ENCODE measurements at regions not wholly inside any gene's neighbourhood (a gene's known extent, or its start where the extent isn't known, plus 50 kb on each side); places are given as distances from the start of the nearest gene placed in this dataset.
"Not testable (repeated sequence)": the region's sequence is repeated elsewhere in the genome, so short reads cannot be mapped to it uniquely, and the experiment has no call there.

DNA sequence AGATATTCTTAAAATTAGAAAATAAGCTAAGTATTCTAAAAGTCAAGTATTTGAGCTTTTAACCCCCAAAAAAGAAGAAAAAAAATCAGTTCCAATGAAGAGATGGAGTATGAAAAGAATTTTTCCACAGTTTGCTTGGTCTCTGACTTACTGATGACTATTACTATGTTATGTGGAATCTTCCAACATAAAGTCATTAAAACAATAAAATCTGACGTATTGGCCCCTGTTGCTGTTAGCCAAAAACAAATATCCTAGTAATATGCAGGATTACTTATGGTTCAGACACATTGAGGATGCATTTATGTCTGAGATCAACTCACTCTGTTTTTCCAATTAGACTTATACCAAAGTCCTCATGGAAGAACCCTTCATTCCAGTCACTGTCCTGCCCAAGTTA lies 517.2 kb upstream of the ADGRL3 start:
- DNase-seq, result no peak
- H3K9me3 Mint-ChIP-seq, result peaks cover 9% of the 10 kb centered on the region
- H3K27me3 Mint-ChIP-seq (ENCODE audit: low read depth), result no peaks in the 10 kb centered on the region
- no peak for ATAC-seq
- no peak overlapping the region for H3K4me3 Mint-ChIP-seq
- H3K4me1 Mint-ChIP-seq (ENCODE audit: low read depth), result no peaks in the 10 kb centered on the region
- H3K36me3 Mint-ChIP-seq (ENCODE audit: insufficient read depth), result no peaks in the 10 kb centered on the region

DNA sequence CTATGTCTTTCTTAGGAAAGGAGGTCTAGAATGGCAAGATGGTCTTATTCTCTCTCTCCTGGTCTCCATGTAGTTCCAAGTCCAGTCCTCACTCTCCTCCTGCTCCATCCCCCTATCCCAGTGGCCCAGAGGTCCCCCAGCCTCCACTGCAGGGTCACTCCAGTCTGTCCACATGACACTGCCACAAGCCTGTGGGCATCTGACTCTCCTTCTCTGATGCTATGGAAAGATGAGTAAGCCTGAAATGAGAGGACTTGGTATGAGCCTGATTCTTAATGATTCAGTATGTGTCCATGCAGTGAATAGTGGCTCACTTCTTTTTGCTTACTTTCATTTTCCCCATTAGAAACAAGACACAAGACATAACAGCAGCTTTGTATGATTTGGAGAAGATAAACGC lies 516.8 kb upstream of the ADGRL3 start:
- DNase-seq (no peak), ATAC-seq (no peak)
- peaks cover 9% of the 10 kb centered on the region for H3K9me3 Mint-ChIP-seq
- H3K4me1 Mint-ChIP-seq (ENCODE audit: low read depth), result no peaks in the 10 kb centered on the region
- no peak overlapping the region for H3K4me3 Mint-ChIP-seq
- H3K27me3 Mint-ChIP-seq (ENCODE audit: low read depth), result no peaks in the 10 kb centered on the region
- H3K36me3 Mint-ChIP-seq (ENCODE audit: insufficient read depth), result no peaks in the 10 kb centered on the region

DNA sequence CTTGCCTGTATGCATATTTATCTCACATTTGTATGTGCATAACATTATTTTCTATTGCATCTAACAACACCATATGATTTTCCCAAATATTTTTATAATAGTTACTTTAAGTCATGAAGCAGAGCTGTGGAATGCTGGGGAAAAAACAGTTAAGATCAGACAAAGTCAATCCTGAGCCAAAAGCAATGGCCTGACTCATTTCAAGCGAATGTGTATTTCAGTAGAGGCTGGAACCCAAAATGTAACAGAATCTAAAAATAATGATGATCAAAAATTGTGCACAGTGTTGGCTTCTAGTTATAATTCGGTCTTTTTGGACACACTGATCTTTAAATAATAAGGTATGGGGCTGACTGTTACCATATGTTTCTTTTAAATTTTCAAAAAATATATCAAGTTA lies 516.2 kb upstream of the ADGRL3 start:
- Mint-ChIP-seq H3K4me1 (ENCODE audit: low read depth) (no peaks in the 10 kb centered on the region), H3K36me3 (ENCODE audit: insufficient read depth) (no peaks in the 10 kb centered on the region), H3K9me3 (peaks cover 9% of the 10 kb centered on the region), H3K4me3 (no peak overlapping the region), H3K27me3 (ENCODE audit: low read depth) (no peaks in the 10 kb centered on the region)
- ATAC-seq, result no peak
- no peak for DNase-seq

DNA sequence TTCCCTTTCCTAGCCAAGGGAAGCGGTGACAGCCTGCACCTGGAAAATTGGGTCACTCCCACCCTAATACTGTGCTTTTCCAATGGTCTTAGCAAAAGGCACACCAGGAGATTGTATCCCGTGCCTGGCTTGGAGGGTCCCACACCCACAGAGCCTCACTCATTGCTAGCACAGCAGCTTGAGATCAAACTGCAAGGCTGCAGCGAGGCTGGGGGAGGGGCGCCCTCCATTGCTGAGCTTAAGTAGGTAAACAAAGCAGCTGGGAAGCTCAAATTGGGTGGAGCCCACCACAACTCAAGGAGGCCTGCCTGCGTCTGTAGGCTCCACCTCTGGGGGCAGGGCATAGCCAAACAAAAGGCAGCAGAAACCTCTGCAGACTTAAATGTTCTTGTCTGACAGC lies 504.1 kb upstream of the ADGRL3 start:
- H3K27me3 Mint-ChIP-seq (ENCODE audit: low read depth); H3K36me3 Mint-ChIP-seq (ENCODE audit: insufficient read depth); H3K4me1 Mint-ChIP-seq (ENCODE audit: low read depth); DNase-seq; H3K4me3 Mint-ChIP-seq; ATAC-seq: not testable (repeated sequence)
- H3K9me3 Mint-ChIP-seq, result peaks cover 18% of the 10 kb centered on the region

DNA sequence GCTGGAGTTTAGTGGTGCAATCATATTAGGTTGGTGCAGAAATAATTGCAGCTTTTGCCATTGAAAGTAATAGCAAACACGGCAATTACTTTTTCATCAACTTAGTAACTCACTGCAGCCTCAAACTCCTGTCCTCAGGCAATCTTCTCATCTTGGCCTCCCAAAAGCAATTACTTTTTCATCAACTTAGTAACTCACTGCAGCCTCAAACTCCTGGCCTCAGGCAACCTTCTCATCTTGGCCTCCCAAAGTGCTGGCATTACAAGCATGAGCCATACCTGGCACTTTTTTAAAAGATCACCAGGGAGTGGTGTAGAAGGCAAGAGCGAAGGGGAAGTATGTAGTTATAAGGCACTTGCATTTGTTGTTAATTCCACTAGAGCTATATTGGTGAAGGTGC lies 491.1 kb upstream of the ADGRL3 start:
- DNase-seq (no peak), ATAC-seq (no peak)
- Mint-ChIP-seq H3K36me3 (ENCODE audit: insufficient read depth) (no peaks in the 10 kb centered on the region), H3K27me3 (ENCODE audit: low read depth) (no peaks in the 10 kb centered on the region), H3K4me1 (ENCODE audit: low read depth) (no peaks in the 10 kb centered on the region), H3K9me3 (peaks cover 26% of the 10 kb centered on the region), H3K4me3 (no peak overlapping the region)

DNA sequence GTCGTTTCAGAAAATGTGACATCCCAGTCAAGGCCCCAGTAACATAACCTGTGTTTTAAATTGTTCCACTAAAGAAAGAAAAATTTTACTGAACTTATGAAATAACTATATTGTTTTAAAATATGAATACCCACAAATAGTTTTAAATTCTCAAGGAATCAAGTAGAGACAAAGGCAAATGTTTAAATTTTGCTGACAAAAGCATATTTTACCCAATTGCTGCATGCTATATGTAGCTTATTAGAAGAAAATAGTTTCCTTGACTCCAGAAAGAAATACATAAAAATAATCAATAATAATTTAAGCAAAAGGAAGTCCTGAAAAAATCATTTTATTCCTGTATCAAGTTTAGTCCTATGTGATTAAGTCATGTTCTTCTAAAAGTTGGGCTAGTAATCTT lies 481.3 kb upstream of the ADGRL3 start:
- ATAC-seq, result no peak
- no peak for DNase-seq
- no peaks in the 10 kb centered on the region for H3K27me3 Mint-ChIP-seq (ENCODE audit: low read depth)
- H3K9me3 Mint-ChIP-seq, result peaks cover 17% of the 10 kb centered on the region
- no peaks in the 10 kb centered on the region for H3K36me3 Mint-ChIP-seq (ENCODE audit: insufficient read depth)
- no peak overlapping the region for H3K4me3 Mint-ChIP-seq
- no peaks in the 10 kb centered on the region for H3K4me1 Mint-ChIP-seq (ENCODE audit: low read depth)

DNA sequence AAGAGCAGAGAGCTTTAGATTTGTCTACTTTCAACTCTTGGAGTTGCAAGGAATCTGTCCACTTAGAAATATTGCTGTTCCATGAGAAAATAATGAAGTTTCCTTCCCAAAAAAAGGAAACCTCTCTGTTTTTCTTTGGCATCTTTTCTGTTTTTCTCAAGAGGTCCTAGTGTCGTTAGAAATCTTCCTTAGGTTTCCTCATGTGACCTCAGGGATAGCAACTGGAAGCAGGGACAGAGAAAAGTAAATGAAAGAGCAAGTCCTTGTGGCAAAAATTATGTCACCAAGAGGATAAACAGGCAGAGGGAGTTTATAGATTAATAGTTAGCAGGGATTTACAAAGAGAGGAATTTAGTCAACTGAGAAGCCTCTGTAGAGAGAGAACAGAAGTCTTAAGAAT lies 478.4 kb upstream of the ADGRL3 start:
- Mint-ChIP-seq H3K36me3 (ENCODE audit: insufficient read depth) (no peaks in the 10 kb centered on the region), H3K27me3 (ENCODE audit: low read depth) (no peaks in the 10 kb centered on the region), H3K9me3 (peaks cover 11% of the 10 kb centered on the region), H3K4me3 (no peak overlapping the region), H3K4me1 (ENCODE audit: low read depth) (no peaks in the 10 kb centered on the region)
- ATAC-seq, result no peak
- DNase-seq, result no peak

DNA sequence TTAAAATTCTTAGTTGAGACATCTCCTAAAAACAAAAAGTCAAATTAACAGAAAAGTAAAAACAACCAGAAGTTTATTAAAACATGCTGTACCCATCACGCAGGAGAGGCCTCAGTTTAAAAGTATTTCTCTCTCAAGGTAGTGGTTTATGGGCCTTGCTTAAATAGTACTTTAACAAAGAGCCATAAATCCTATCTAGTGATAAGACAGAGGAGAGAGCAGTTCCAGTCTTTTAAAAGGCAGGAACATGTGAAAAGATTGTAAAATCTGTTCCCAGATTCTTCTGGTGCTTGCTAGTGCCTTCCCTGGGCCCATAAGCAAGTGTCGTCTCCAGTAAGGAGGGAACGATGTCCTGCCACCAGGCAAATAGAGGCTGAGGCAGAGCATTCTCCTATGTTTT lies 476.3 kb upstream of the ADGRL3 start:
- peaks cover 8% of the 10 kb centered on the region for H3K9me3 Mint-ChIP-seq
- no peak for DNase-seq
- H3K36me3 Mint-ChIP-seq (ENCODE audit: insufficient read depth), result no peaks in the 10 kb centered on the region
- no peaks in the 10 kb centered on the region for H3K27me3 Mint-ChIP-seq (ENCODE audit: low read depth)
- H3K4me3 Mint-ChIP-seq, result no peak overlapping the region
- no peaks in the 10 kb centered on the region for H3K4me1 Mint-ChIP-seq (ENCODE audit: low read depth)
- no peak for ATAC-seq

DNA sequence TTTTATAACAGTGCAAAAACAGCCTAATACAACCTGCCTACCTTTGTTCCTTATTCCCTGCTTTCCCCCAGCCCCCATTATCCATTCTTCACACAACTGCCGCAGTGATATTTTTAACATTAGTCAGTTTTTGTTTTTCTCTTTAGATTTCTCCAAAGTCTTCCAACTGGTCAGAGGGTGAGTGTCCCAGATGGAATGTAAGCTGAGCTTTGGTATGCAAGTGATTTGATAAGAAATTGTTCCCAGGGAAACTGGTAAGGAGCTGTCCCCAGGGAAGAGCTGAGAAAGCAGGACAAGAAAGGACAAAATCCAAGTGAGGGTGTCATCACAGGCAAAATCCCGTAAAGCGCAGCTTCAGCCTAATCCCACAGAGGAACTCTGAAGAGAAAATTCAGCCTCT lies 475.5 kb upstream of the ADGRL3 start:
- Mint-ChIP-seq H3K4me1 (ENCODE audit: low read depth) (no peaks in the 10 kb centered on the region), H3K9me3 (peaks cover 10% of the 10 kb centered on the region), H3K27me3 (ENCODE audit: low read depth) (no peaks in the 10 kb centered on the region), H3K4me3 (no peak overlapping the region), H3K36me3 (ENCODE audit: insufficient read depth) (no peaks in the 10 kb centered on the region)
- DNase-seq (no peak), ATAC-seq (no peak)

DNA sequence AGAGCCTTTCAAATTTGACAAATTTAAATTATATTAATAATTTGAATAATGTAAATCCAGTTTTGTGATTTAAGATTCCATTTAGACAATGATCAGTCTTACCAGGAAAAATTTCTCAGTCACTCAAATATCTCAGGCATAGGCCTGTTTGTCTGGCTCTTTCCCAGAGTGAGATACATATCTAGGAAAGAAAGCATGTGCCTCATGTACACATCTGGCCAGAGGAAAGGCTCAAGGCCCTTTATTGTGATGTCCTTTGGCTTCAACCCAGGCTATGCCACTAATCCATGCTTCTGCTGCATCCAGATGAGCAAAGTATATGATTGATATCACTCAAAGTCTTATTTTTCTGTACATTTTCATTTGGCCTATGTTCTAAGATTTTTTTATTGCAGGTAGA lies 473.3 kb upstream of the ADGRL3 start:
- Mint-ChIP-seq H3K4me1 (ENCODE audit: low read depth) (no peaks in the 10 kb centered on the region), H3K4me3 (no peak overlapping the region), H3K27me3 (ENCODE audit: low read depth) (no peaks in the 10 kb centered on the region), H3K9me3 (peaks cover 10% of the 10 kb centered on the region), H3K36me3 (ENCODE audit: insufficient read depth) (no peaks in the 10 kb centered on the region)
- no peak for DNase-seq
- ATAC-seq, result no peak

DNA sequence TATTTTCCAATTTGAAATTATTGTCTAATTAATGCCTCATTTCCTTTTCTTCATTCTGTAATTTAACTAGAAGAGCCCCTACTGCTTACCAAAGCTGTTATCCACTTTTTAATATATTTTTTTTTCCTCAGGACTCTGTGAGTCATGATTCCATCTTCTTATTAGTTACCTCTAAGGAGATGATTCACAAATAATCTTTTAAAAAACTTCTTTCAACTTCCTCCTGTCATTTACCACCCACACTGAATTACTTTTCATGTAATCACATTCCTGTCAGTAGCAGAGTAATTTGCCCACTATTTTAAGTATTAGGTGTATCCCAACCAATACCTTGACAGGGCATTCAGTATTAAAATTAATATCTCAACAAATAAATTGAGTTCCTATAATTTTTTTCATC lies 470.9 kb upstream of the ADGRL3 start:
- no peaks in the 10 kb centered on the region for H3K4me1 Mint-ChIP-seq (ENCODE audit: low read depth)
- no peaks in the 10 kb centered on the region for H3K27me3 Mint-ChIP-seq (ENCODE audit: low read depth)
- no peak overlapping the region for H3K4me3 Mint-ChIP-seq
- ATAC-seq, result no peak
- H3K9me3 Mint-ChIP-seq, result peaks cover 16% of the 10 kb centered on the region
- DNase-seq, result no peak
- H3K36me3 Mint-ChIP-seq (ENCODE audit: insufficient read depth), result no peaks in the 10 kb centered on the region

DNA sequence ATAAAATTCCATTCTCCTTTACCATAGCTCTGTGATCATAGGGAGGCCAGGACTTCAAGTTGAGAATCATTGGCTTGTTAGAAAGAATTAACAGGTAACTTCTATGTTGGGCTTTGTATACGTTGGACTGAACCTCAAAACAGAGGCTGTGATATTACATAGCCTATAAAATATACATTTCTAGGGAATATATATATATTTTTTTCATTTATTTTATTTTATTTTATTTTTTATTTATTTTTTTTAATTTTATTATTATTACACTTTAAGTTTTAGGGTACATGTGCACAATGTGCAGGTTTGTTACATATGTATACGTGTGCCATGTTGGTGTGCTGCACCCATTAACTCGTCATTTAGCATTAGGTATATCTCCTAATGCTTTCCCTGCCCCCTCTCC lies 470.4 kb upstream of the ADGRL3 start:
- not testable (repeated sequence) for H3K4me1 Mint-ChIP-seq (ENCODE audit: low read depth)
- peaks cover 16% of the 10 kb centered on the region for H3K9me3 Mint-ChIP-seq

DNA sequence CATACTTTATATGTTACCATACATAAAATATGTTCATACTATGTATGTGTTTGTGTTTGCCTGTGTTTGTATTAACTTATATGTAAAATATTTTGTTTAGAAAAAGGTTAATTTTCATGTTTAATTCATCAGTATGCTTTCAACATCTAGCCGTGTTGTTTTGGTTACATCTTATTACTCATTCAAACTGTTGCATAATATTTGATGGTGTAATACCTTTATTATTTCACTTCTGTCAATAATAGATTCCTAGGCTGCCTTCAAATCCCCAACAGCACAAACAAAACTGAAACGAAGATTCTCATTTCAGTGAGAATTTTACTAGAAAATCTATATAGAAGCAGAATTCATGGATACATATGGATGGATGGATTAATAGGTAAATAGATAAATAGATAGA lies 462.3 kb upstream of the ADGRL3 start:
- Mint-ChIP-seq H3K9me3 (peaks cover 38% of the 10 kb centered on the region), H3K36me3 (ENCODE audit: insufficient read depth) (no peaks in the 10 kb centered on the region), H3K4me3 (no peak overlapping the region), H3K27me3 (ENCODE audit: low read depth) (no peaks in the 10 kb centered on the region), H3K4me1 (ENCODE audit: low read depth) (no peaks in the 10 kb centered on the region)
- ATAC-seq (no peak), DNase-seq (no peak)

More for the DNA sequence above, 470.4 kb upstream of the ADGRL3 start:
- not testable (repeated sequence) for DNase-seq; H3K4me3 Mint-ChIP-seq; ATAC-seq; H3K27me3 Mint-ChIP-seq (ENCODE audit: low read depth); H3K36me3 Mint-ChIP-seq (ENCODE audit: insufficient read depth)

DNA sequence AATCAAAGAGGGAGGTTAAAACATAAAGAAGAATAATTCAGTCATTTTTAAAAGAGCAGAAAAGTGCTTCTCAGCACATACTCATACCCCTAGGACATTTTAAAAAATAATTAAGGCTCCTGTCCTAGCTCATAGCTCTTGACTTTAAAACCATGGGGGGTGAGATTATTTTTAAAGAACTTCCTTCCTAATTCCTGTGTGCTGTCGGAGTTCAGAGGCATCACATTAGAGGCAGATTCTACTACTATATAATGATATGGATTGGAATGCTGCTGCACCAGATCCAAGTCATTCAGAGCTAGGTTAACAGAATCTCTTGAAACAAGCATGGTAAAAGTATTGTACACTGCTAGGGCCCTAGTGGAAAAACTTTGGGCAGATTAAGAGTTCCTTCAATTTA lies 456.5 kb upstream of the ADGRL3 start:
- Mint-ChIP-seq H3K9me3 (peaks cover 10% of the 10 kb centered on the region), H3K27me3 (ENCODE audit: low read depth) (no peaks in the 10 kb centered on the region), H3K4me3 (no peak overlapping the region), H3K36me3 (ENCODE audit: insufficient read depth) (no peaks in the 10 kb centered on the region), H3K4me1 (ENCODE audit: low read depth) (no peaks in the 10 kb centered on the region)
- no peak for ATAC-seq
- no peak for DNase-seq

DNA sequence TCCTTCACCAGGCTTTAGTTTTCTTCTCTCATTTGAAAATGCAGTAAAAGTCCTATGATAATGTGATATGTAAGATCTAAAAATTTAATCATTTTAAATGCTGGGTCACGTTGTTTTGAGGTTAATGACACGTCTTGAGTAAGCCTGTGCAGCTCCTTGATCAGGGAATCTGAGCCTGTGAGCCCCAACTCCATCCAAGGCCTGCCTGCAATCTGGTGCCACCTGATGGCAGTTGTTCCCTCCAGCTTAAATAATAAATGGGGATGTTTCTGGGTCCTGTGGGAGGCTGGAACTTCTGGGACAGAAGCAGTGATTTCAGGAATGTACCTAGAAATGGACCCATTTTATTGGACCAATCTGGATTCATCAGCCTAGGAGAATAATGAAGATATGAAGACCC lies 455.4 kb upstream of the ADGRL3 start:
- Mint-ChIP-seq H3K9me3 (peaks cover 4% of the 10 kb centered on the region), H3K4me3 (no peak overlapping the region), H3K27me3 (ENCODE audit: low read depth) (no peaks in the 10 kb centered on the region), H3K36me3 (ENCODE audit: insufficient read depth) (no peaks in the 10 kb centered on the region), H3K4me1 (ENCODE audit: low read depth) (no peaks in the 10 kb centered on the region)
- DNase-seq (no peak), ATAC-seq (no peak)

DNA sequence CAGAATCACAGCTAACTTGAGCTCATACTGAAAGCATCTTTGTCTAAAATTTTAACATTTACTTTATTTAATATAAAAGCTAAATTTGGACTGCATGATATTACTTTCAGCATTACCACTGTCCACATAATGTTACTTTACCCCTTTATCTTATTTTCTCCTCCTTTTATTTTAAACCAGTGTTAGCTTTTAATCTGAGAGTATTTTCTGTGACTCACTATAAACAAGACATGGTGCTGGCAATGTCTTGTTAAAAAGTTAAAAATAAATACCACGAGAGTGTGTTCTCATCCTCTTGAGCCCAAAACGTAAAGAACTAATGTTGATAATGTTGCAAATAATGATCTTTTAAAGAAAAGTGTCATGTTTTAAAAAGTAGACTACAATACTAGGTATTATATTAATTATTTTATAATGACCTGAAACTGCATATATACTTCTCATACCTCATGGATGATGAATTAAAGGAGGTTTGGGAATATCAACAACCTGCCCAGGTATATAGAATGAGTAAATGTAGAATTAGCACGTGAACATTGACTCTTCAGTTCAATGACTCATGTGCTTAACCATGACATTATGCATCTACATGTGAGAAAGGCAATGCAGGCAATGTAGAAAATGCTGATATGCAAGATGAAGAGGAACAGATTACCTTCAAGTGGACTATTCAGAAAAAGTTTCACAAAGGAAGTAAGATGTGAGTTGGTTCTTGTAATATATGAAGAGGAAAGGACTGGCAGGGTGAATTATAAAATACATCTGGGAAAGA lies 454.1 kb upstream of the ADGRL3 start:
- Mint-ChIP-seq H3K9me3 (peaks cover 4% of the 10 kb centered on the region), H3K36me3 (ENCODE audit: insufficient read depth) (no peaks in the 10 kb centered on the region), H3K4me1 (ENCODE audit: low read depth) (no peaks in the 10 kb centered on the region), H3K27me3 (ENCODE audit: low read depth) (no peaks in the 10 kb centered on the region), H3K4me3 (no peak overlapping the region)
- no peak for ATAC-seq
- no peak for DNase-seq

All from activated T-cell treated with anti-CD3 and anti-CD28 coated beads, Interleukin-2, amount 50 U/mL, for 4 hours (primary cell).